NCI-H146 treated with DMSO at 0.1 percent for 48 hours (cell line): ENCODE measurements at regions not wholly inside any gene's neighbourhood (a gene's known extent, or its start where the extent isn't known, plus 50 kb on each side); places are given as distances from the start of the nearest gene placed in this dataset.
"Not testable (repeated sequence)": the region's sequence is repeated elsewhere in the genome, so short reads cannot be mapped to it uniquely, and the experiment has no call there.

Source experiments
- DNase-seq: peaks from one replicate; lab custom pipeline; 2025; ENCODE audit not compliant: unreplicated experiment; lab: John Stamatoyannopoulos, UW

DNA sequence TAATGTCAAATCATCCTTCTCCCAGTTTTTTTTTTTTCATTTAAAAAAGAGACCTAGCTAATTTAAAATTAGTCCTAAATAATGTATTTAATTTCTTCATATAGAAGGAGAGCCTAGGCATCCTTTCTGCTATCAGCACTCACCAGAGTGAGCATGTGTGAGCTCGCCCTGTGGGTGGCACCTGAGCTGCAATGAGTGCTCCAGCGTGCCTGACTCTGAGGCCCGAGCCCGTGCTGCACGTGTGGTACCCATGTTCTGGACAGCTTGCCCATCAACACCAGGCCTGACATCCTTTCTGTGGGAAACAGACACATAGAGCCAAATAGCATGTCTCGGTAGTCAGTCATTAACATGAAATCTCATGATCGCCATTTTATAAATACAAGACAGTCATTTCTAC lies 381.4 kb downstream of the DTWD2 start:
- DNase-seq, result no peak

DNA sequence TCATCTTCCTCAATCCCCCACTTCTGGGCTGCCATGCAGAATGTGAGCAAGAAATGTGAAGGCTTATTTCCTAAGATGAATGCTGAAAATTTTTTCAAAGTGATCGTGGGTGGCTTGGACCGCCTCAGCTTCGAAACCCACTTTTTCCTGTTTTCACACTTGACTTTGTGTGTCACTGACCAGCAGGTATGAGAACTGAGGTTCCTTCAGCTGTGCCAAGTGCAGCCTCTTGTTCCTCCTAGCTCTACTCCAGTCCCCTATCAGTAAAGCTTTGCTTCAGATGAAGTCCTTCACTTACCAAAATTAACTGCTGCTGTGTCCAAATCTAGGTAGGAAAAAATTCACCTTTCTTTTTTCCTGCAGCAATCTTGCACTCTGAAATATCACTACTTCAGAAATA lies 382.6 kb downstream of the DTWD2 start:
- no peak for DNase-seq

DNA sequence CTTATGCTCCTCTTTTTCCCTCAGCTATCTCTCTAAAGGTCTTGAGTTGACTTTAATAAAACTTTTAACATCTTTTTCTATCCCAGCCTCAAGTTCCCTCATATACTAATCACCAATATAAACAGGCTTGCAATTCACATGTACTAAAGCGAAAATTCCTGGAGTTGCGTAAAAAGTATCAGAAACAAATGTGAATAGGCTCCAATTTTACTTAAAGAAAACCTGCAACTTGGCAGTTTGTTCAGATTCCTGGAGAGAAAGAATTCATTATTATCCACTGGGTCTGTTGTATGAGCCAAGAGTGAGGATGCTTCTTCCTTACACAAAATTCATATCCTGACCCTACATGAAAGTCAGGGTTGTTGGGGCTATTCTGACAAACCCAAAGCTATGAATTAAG lies 384.2 kb downstream of the DTWD2 start:
- no peak for DNase-seq

DNA sequence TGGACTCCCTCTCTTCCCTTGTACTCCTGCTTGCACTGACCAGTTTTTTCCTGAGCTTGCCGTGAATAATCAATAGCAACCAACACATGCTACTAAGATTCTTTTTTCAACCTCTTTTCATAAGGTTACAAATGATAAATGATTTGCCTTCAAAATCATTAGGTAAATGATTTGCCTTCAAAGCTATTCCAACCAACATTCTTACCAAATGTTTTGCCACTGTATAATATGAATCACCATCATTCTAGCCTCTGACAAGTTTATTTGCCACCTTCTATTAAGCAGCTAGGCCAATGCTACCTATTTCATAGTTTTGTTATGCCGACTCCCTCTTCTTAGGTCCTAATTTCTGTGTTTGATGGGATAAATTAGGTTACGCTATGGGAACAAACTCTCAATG lies 385.1 kb downstream of the DTWD2 start:
- DNase-seq, result no peak

DNA sequence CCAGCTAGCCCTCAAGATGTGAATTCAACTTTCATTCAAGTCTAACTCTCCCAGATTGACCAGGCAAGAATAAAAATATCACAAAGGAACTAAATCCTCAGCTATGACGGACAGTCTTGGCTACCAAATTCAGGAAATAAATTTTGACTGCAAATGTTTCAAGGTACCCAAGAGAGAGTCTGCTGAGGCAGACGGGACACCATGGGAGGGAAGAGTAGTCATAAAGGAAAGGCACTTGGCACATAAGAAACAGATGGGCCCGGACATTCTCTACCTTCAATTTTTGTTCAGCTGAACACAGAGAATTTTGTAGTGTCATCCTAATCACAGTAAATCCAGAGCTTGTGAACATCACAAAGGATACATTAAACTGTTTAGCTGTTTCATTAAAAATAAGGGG lies 390.0 kb downstream of the DTWD2 start:
- DNase-seq, result no peak

- peak; percentile 51 for DNase-seq
Observed at GRCh38 chr5:118597543-118597942, 390.8 kb downstream of the DTWD2 start.

GRCh38 chr5:118596255-118596654 lies 392.1 kb downstream of the DTWD2 start:
- DNase-seq, result no peak

GRCh38 chr5:118593003-118593328 lies 395.4 kb downstream of the DTWD2 start:
- DNase-seq, result no peak

DNA sequence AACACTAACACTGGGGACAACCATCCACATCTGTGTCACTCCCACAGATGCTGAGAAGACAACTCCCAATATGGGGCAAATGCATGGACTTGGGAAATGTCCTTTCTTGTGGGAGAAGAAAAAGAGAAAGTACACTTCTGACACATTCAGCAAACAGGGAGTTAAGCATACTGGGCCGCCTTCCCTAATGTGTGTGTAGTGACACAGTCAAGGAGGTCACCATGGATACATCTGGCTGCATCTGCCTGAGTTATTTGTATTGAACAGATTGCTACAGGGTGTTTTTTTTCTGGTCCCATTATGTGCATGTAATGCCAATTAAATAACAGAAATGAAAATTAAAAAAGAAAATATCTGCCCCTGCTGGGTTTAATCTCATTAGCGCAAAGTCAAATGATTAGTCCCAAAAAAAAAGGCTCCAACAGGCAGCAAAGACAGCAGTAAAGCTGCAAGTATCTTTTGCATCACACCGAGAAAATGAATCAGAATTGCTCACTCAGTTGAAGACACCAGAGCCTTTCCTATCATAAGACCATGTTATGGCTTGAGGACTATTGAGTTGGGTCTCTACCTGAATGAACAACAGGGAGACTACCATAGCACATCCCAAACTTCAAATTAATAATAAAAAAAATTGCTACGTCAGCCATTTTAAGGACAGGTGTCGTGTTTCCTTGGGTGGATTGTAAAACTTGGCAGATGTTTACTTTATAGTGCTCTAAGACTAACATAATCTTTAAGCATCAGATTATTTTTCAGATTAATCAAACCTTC lies 395.9 kb downstream of the DTWD2 start:
- peak; percentile 27 for DNase-seq

DNA sequence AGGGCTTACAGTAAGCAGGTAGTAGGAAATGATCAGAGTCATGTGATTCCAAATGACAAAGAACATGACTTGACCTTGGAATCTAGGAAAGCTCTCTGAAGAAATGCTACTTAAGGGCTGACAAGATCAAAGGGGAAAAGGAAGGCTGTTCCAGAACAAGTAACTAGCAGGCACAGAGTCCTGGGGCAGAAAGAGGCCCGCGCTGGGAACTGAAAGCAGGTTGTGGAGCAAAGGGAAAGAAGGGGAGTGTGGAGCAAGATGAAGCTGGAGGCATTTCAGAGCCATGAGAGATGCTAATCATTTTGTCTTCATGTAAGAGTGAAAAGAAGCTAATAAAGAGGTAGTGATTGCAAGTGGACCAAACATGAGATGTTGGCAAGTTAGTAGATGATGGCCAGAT lies 397.5 kb downstream of the DTWD2 start:
- DNase-seq, result no peak

- DNase-seq, result no peak
Observed at GRCh38 chr5:118580949-118581348, 407.4 kb downstream of the DTWD2 start.

DNA sequence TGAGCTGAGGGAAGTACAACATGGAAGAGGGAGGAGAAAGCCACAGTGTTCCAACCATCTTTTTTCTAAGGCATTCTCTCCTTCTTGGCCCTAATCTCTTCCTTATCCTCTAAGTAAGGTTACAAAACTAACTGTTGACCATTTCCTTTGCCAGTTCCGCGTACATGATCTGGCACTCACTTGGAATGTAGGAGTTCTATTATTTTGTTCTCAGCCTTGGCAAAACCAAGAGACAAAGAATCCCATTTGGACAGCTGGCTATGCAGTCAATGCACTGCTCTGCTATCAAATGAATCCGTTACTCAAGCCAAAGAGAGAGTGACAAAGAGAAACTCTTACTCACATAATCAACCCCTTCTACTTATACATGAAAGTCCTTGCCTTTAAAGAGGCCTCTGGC lies 410.3 kb downstream of the DTWD2 start:
- no peak for DNase-seq

DNA sequence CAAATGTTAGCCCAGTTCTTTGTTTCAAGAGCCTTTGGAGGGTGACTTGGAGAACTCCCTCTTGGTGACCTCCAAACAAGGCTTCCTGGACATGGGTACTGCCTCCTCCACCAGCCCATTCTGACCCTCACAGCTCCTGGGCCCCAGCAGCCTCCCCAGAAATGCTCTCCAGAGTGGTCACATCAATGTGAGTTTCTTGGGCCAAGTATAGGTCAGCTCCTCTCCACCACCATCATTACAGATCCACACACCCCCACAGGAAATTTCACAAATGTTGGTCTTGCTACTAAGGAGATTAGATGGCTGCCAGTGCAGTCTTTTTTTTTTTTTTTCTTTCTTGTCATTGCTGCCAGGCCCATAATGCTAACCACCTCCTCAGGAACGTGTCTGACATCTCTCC lies 410.7 kb downstream of the DTWD2 start:
- no peak for DNase-seq

DNA sequence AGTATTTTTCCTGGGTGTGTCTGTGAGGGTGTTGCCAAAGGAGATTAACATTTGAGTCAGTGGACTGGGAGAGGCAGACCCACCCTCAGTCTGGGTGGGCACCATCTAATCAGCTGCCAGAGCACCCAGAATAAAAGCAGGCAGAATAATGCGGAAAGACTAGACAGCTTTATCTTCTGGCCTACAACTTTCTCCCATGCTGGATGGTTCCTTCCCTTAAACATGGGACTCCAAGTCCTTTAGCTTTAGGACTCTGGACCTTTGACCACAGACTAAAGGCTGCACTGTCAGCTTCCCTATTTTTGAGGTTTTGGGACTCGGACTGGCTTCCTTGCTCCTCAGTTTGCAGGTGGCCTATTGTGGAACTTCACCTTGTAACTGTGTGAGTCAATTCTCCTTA lies 418.1 kb downstream of the DTWD2 start:
- DNase-seq, result not testable (repeated sequence)

- DNase-seq, result not testable (repeated sequence)
Observed at GRCh38 chr5:118569596-118569995, 418.8 kb downstream of the DTWD2 start.

- no peak for DNase-seq
Observed at GRCh38 chr5:118565335-118565971, 422.9 kb downstream of the DTWD2 start.

DNA sequence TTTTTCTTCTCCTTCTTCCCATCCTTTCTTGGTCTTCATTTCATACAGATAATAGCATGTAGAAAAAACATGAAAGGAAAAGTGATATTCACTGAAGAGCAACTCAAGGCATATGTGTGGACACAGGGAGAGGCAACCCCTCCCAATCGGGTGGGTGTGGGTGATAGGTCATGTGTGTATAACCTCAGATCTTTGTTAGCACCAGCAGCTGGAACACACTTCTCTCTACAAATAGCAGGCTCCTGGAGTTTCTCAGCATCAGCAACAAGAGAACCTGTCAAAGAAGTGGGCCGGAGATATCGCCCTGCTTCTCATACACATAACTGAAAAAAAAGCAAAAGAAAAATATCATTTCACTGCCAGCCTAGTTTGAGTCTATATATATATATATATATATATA lies 426.4 kb downstream of the DTWD2 start:
- DNase-seq, result peak; percentile 63

DNA sequence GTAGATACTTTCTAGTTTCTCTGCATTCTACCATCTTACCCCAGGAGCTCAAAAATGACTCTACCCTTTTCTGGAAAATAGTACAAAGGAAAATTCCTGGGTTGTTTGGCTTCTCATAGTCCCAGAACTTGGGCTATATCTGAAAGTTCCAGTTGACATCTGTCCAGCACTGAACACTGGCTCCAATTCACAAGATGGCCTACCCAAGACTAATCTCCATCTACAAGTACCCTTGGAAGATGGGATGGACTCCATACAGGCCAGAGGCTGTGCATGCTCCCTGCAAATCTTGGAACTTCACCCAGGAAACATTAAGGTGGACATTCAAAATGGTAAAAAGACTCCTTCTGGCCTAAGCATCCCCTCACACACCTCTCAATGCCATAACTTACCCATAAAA lies 427.1 kb downstream of the DTWD2 start:
- DNase-seq, result no peak

- DNase-seq, result no peak
Observed at GRCh38 chr5:118558871-118559270, 429.5 kb downstream of the DTWD2 start.

DNA sequence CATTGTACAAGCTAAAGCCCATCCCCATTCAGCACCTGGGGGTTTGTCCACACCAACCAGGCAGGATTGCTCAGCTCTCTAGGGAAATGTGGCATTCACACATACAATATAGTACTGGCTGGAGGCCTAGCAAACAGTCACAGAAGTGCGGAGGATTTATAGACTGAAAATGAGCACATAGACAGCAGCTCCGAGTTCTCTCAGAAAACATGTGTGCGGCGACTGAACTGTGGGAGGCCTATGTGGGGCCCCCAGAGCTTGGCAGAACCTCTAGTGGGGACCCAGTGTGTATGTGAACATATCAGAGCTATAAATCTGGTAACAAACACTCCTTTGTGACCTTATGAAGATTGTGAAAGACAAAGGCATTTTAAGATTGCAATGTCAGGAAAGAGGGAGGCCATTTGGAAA lies 431.1 kb downstream of the DTWD2 start:
- no peak for DNase-seq

DNA sequence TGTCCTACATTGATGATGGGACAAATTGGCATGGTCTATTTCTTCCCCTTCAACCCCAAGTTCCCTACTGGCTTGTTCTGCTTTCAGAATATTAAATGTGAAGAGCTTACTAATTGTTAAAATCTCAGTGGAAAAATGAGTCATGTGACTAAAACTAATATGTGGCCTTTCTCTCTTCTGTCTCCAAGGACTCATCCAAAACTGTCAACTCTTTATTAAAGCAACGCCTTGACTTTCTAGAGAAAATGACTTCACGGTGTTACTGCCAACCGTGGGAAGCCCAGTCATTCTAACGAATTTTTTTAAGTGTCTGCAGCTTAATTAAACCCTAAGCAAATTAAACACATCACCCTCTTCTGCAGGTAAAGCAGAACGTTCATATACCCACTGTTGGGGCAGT lies 431.6 kb downstream of the DTWD2 start:
- DNase-seq, result no peak

GRCh38 chr5:118555727-118556126 lies 432.6 kb downstream of the DTWD2 start:
- no peak for DNase-seq

- peak; percentile 31 for DNase-seq
Observed at GRCh38 chr5:118554981-118555380, 433.4 kb downstream of the DTWD2 start.
